Testis (tissue), 2 donors: ENCODE measurements at regions not wholly inside any gene's neighbourhood (a gene's known extent, or its start where the extent isn't known, plus 50 kb on each side); places are given as distances from the start of the nearest gene placed in this dataset.

Source experiments
- DNase-seq: peaks from one replicate; pipeline ENCODE4 v3.0.0-alpha.2; 2019
- H3K27ac ChIP-seq, 2 donors: fragments of 200-600 bp; sonication (generic); one replicate each; pipeline ENCODE4 v1.5.1; 2019
- H3K27me3 ChIP-seq: fragments of 200-600 bp; sonication (generic); one replicate; pipeline ENCODE4 v1.5.1; 2019
- H3K36me3 ChIP-seq: fragments of 200-600 bp; sonication (generic); one replicate; pipeline ENCODE4 v1.5.1; 2017; ENCODE audit warnings: low read depth; ENCODE audit errors: missing control alignments
- H3K4me1 ChIP-seq: fragments of 200-600 bp; sonication (generic); one replicate; pipeline ENCODE4 v1.5.1; 2019
- H3K4me3 ChIP-seq, 2 donors: fragments of 200-600 bp; sonication (generic); one replicate each; pipeline ENCODE4 v1.5.1; 2017 to 2019
- H3K9me3 ChIP-seq: fragments of 200-600 bp; sonication (generic); one replicate; pipeline ENCODE4 v1.5.1; 2017
- POLR2A ChIP-seq: fragments of 450-650 bp; IDR thresholded peaks from one replicate; pipeline ENCODE4 v1.6.1; 2017; ENCODE audit warnings: antibody characterized with exemption, mild to moderate bottlenecking, moderate library complexity
- WGBS, 2 donors: methylation state at CpG; one replicate each; pipeline ENCODE4 v1.1.5; 2018; 5-methylcytosine and 5-hydroxymethylcytosine counted together
- intact Hi-C: fragments of 100-400 bp; cut with DNase I; formaldehyde crosslinking; loops from one replicate; pipeline ENCODE4 v1.15.1; 2023; ENCODE audit warnings: low total_unique reads
- TF ChIP-seq, protein P1 (sequence below), 3 experiments: fragments of 450-650 bp in 2 of 3; fragments of 200-600 bp in 1 of 3; sonication (generic) in 1 of 3; IDR thresholded peaks; one replicate each; pipeline ENCODE4 v1.5.1; 2016 to 2019; ENCODE audit warnings: antibody characterized with exemption in 3 of 3, mild to moderate bottlenecking in 2 of 3, moderate library complexity in 1 of 3

DNA sequence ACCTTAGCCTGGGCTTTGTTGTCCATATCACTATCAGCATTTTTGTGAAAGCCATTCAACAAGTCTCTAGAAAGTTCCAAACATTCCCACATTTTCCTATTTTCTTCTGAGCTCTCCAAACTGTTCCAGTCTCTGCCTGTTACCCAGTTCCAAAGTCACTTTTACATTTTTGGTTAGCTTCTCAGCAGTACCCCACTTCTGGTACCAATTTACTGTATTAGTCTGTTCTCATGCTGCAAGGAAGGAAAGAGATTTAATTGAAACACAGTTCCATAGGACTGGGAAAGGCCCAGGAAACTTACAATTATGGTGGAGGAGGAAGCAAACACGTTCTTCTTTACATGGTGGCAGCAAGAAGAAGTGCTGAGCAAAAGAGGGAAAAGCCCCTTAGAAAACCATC, 247.2 kb upstream of the B3GALT2 start:
- Histone ChIP-seq H3K27ac (no peak overlapping the region), H3K27me3 (no peaks in the 10 kb centered on the region), H3K4me1 (no peaks in the 10 kb centered on the region), H3K9me3 (no peaks in the 10 kb centered on the region), H3K36me3 (no peaks in the 10 kb centered on the region), H3K4me3 (no peak overlapping the region)
- intact Hi-C loops: no loop called here
- no peak for DNase-seq
- TF ChIP-seq, protein P1, sequence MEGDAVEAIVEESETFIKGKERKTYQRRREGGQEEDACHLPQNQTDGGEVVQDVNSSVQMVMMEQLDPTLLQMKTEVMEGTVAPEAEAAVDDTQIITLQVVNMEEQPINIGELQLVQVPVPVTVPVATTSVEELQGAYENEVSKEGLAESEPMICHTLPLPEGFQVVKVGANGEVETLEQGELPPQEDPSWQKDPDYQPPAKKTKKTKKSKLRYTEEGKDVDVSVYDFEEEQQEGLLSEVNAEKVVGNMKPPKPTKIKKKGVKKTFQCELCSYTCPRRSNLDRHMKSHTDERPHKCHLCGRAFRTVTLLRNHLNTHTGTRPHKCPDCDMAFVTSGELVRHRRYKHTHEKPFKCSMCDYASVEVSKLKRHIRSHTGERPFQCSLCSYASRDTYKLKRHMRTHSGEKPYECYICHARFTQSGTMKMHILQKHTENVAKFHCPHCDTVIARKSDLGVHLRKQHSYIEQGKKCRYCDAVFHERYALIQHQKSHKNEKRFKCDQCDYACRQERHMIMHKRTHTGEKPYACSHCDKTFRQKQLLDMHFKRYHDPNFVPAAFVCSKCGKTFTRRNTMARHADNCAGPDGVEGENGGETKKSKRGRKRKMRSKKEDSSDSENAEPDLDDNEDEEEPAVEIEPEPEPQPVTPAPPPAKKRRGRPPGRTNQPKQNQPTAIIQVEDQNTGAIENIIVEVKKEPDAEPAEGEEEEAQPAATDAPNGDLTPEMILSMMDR (IDR thresholded peaks at IDR 0.05): no peak
- no peak for TF ChIP-seq POLR2A
- WGBS, 2 donors: 67 to 74% methylated on average over 1 of the region's 1 CpG

DNA sequence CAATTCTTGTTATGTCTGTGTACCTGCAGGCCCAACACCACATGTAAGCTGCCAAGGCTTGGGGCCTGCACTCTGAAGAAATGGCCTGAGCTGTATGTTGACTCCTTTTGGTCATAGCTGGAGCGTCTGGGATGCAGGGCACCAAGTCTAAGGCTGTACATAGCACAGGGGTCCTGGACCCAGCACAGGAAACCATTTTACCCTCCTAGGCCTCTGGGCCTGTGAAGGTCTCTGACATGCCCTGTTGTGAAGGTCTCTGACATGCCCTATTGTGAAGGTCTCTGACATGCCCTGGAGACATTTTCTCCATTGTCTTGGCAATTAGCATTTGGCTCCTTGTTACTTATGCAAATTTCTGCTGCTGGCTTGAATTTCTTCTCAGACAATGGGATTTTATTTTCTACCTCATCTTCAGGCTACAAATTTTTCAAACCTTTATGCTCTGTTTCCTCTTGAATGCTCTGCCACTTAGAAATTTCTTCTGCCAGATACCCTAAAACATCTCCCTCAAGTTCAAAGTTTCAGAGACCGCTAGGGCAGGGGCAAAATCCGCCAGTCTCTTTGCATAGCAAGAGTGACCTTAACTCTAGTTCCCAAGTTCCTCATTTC, 246.7 kb upstream of the B3GALT2 start:
- intact Hi-C loops: no loop called here
- TF ChIP-seq POLR2A: no peak
- TF ChIP-seq, protein P1 (IDR thresholded peaks at IDR 0.05): no peak
- no peak for DNase-seq
- no peaks in the 10 kb centered on the region for H3K36me3 ChIP-seq
- no peaks in the 10 kb centered on the region for H3K4me1 ChIP-seq
- WGBS, 2 donors: 90 to 95% methylated on average over 3 of the region's 3 CpGs
- no peaks in the 10 kb centered on the region for H3K27me3 ChIP-seq
- H3K27ac ChIP-seq: no peak overlapping the region
- no peak overlapping the region for H3K4me3 ChIP-seq
- H3K9me3 ChIP-seq: no peaks in the 10 kb centered on the region

DNA sequence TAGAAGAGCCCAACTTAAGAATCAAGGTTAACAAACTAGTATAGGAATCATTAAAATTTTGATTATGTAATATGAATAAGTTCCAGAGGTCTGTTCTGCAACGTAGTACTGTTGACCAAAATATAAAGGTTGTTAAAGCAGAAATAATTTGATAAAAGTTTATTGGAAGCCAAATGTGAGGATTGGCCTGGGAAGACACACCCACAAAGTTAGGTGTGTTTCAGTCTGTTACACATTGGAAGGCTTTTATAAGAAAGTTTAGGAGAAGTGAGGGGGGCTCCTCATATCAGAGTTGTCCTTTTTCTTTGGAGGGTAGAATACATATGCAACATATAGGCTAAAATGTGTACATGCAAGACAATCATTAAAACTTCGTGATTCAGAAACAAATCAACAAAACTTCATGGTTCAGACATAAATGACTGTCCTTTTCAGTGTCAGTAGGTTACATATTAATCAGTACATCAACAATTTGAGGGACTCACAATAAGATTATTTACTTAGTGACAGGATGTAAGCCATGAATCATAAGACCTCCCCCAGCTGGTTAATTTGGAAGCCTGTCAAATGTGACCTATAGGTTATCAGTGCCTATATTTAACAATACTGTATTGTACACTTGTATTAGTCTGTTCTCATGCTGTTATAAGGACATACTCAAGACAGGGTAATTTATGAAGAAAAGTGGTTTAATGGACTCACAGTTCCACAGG, 245.0 kb upstream of the B3GALT2 start:
- H3K36me3 ChIP-seq: no peaks in the 10 kb centered on the region
- intact Hi-C loops: no loop called here
- no peak for DNase-seq
- H3K4me1 ChIP-seq: no peaks in the 10 kb centered on the region
- no peaks in the 10 kb centered on the region for H3K27me3 ChIP-seq
- H3K27ac ChIP-seq: no peak overlapping the region
- TF ChIP-seq POLR2A: no peak
- TF ChIP-seq, protein P1 (IDR thresholded peaks at IDR 0.05): no peak
- no peak overlapping the region for H3K4me3 ChIP-seq
- no peaks in the 10 kb centered on the region for H3K9me3 ChIP-seq
- 78% methylated on average over 2 of the region's 2 CpGs for WGBS, 2 donors

DNA sequence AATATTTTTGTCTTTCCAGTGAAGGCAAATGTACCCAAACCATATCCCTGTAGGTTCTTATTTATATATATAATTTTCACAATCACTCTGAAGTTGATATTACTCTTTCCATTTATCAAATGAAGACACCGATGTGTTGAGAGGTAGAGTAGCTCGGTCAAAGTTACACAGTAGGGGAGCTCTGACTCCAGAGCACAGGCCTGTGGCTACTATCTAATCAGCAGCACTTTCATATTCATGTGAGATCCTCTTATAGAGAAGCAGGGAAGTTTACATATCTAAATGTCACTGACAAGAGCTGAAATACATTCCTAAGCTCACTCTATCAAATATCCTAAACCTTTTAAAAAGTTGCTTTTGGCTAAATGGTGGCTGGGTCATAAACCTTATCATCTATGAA, 241.1 kb upstream of the B3GALT2 start:
- Histone ChIP-seq H3K36me3 (no peaks in the 10 kb centered on the region), H3K4me3 (no peak overlapping the region), H3K27ac (no peak overlapping the region), H3K9me3 (no peaks in the 10 kb centered on the region), H3K4me1 (no peaks in the 10 kb centered on the region), H3K27me3 (no peaks in the 10 kb centered on the region)
- DNase-seq: no peak
- intact Hi-C loops: no loop called here
- WGBS, 2 donors: 77 to 81% methylated on average over 2 of the region's 2 CpGs
- no peak for TF ChIP-seq POLR2A

DNA sequence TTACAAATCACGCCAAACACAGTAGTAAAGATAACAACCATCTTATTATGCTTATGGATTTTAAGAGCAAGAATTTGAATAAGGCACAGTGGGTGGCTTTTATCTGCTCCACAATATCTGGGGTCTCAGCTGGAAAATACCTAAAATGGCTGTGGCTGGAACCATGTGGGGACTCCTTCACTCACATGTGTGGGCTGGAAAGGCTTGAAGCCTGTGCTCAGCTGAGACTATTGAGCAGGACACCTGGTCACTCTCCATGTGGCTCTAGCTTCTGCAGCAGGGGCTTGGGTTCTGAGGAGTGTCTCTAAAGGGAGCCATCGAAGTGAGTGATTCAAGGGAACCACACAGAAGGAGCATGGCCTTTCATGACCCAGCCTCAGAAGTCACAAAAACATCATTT, 239.6 kb upstream of the B3GALT2 start:
- Histone ChIP-seq H3K9me3 (no peaks in the 10 kb centered on the region), H3K36me3 (no peaks in the 10 kb centered on the region), H3K27ac (no peak overlapping the region), H3K4me3 (no peak overlapping the region), H3K27me3 (no peaks in the 10 kb centered on the region), H3K4me1 (no peaks in the 10 kb centered on the region)
- TF ChIP-seq, protein P1 (IDR thresholded peaks at IDR 0.05): no peak
- TF ChIP-seq POLR2A: no peak
- intact Hi-C loops: no loop called here
- WGBS, 2 donors: 68 to 98% methylated on average over 2 of the region's 2 CpGs
- DNase-seq: no peak
